ENCODE measurements at regions not wholly inside any gene's neighbourhood (a gene's known extent, or its start where the extent isn't known, plus 50 kb on each side); places are given as distances from the start of the nearest gene placed in this dataset.

DNA sequence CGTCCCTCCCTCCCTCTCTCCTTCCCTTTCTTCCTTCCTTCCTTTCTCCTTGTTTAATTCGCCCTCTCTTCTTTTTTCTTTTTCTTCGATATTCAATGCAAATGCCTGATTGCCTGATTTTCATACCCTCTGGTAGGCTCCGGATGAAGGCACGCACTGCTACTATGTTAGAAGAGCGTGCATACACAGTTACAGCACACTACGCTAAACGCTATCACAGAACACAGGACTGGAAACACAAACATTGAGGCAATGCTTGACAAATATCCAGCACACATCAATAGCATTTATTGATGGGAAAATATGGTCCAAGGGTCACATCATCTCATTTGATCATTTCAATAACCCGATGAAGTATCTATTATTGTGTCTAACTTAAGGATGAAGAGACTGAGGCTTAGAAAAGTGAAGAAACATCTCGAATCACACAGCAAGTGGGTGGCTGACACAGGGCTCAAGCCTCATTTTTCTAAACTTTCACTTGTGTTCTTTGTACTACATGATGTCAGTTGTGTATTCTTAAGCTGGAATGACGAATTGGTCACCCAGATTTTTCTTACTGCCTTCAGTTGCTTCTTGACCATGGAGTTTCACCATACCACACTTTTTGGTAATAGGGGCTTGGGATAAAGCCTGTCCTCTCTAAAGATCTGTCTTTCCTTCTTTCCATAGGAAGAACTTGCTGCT is 101.8 kb downstream of the TRIB2 start:
- H3K9me3 Mint-ChIP-seq (ENCODE audit: low read depth), result no peaks in the 10 kb centered on the region
- peaks cover 3% of the 10 kb centered on the region for H3K36me3 Mint-ChIP-seq
- peaks cover 2% of the 10 kb centered on the region for H3K27me3 Mint-ChIP-seq
- H3K4me1 Mint-ChIP-seq (ENCODE audit: low read depth), result peaks cover 43% of the 10 kb centered on the region
- H3K4me3 Mint-ChIP-seq, result no peak overlapping the region
- H3K27ac Mint-ChIP-seq, result no peak overlapping the region

DNA sequence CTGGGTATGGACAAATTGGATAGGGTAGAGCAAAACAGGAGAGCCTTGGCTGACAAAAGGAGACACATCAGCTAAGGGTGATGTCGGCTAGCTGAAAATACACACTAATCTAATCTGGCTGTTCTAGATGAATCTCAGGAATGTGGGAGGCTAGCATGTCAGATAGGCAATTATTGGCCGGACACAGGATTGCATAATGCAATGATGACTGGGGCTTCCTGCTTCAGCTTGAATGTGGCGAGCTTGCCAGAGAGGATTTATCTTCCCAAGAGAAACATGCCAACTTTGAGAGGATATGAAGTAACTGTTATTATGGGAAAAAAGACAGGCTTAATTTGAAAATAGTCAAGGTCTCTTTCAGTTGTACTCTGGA is 102.4 kb downstream of the TRIB2 start:
- H3K4me1 Mint-ChIP-seq (ENCODE audit: low read depth), result peaks cover 43% of the 10 kb centered on the region
- no peak overlapping the region for H3K27ac Mint-ChIP-seq
- H3K27me3 Mint-ChIP-seq, result peaks cover 4% of the 10 kb centered on the region
- H3K36me3 Mint-ChIP-seq, result peaks cover 3% of the 10 kb centered on the region
- no peaks in the 10 kb centered on the region for H3K9me3 Mint-ChIP-seq (ENCODE audit: low read depth)
- no peak overlapping the region for H3K4me3 Mint-ChIP-seq

- Mint-ChIP-seq H3K4me1 (ENCODE audit: low read depth) (peaks cover 43% of the 10 kb centered on the region), H3K27ac (no peak overlapping the region), H3K4me3 (no peak overlapping the region), H3K36me3 (peaks cover 3% of the 10 kb centered on the region), H3K27me3 (peaks cover 4% of the 10 kb centered on the region), H3K9me3 (ENCODE audit: low read depth) (no peaks in the 10 kb centered on the region)
Observed at GRCh38 chr2:12819721-12820120, 103.0 kb downstream of the TRIB2 start.

DNA sequence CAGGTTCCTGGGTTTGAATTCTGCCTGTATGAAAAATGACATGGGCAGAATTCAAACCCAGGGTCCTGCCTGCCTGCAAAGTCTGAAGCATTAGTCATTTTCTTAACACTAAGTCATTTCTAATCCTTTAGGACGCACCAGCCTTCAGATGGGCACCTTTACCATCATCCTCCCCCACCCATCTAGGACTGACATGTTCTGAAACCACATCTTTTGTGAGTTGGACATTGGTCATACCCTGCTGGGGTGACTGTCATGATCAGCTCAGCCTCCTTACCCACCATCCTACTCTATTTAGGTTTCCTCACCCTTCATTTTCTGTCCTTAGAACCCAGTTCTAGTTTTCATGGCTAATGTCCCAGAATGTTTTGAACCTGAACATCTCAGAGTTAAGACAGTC is 104.9 kb downstream of the TRIB2 start:
- peaks cover 29% of the 10 kb centered on the region for H3K4me1 Mint-ChIP-seq (ENCODE audit: low read depth)
- no peaks in the 10 kb centered on the region for H3K9me3 Mint-ChIP-seq (ENCODE audit: low read depth)
- H3K36me3 Mint-ChIP-seq, result peaks cover 3% of the 10 kb centered on the region
- H3K27ac Mint-ChIP-seq, result no peak overlapping the region
- no peak overlapping the region for H3K4me3 Mint-ChIP-seq
- H3K27me3 Mint-ChIP-seq, result peaks cover 4% of the 10 kb centered on the region

GRCh38 chr2:12824351-12824777 is 107.6 kb downstream of the TRIB2 start:
- peaks cover 4% of the 10 kb centered on the region for H3K27me3 Mint-ChIP-seq
- no peak overlapping the region for H3K4me3 Mint-ChIP-seq
- no peaks in the 10 kb centered on the region for H3K36me3 Mint-ChIP-seq
- H3K27ac Mint-ChIP-seq, result no peak overlapping the region
- H3K4me1 Mint-ChIP-seq (ENCODE audit: low read depth), result peaks cover 7% of the 10 kb centered on the region
- H3K9me3 Mint-ChIP-seq (ENCODE audit: low read depth), result no peaks in the 10 kb centered on the region

DNA sequence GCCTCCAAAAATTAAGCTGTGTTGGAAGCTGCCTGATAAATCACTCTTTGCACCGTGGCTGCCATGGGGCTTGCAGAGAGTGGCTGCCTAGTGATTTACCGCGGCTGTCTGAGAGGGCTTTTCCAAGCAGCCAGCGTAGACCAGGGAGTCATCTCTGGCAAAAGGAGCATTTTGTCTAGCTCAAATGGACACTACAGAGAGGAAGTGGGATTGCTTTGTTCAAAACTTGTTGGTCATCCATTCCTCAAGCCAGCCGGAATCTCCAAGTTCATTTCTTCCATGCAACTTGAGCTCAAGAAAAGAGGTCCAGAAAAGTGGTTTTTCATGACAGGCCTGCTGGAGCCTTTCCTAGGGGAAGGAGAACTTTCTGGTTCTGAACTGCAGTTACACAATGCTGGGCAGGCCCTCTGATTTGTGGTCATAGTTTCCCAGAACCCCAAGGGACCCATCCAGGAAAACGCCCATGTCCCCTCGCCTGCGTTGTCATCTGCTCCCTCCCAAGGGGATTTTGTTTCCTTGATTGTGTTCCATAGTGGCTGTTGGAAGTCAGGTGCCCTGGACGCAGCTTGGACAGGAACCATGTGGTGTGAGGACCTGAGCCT is 108.1 kb downstream of the TRIB2 start:
- no peaks in the 10 kb centered on the region for H3K9me3 Mint-ChIP-seq (ENCODE audit: low read depth)
- H3K27ac Mint-ChIP-seq, result no peak overlapping the region
- H3K36me3 Mint-ChIP-seq, result no peaks in the 10 kb centered on the region
- H3K4me1 Mint-ChIP-seq (ENCODE audit: low read depth), result peaks cover 2% of the 10 kb centered on the region
- H3K4me3 Mint-ChIP-seq, result no peak overlapping the region
- H3K27me3 Mint-ChIP-seq, result peaks cover 4% of the 10 kb centered on the region

- H3K36me3 Mint-ChIP-seq, result no peaks in the 10 kb centered on the region
- peaks cover 6% of the 10 kb centered on the region for H3K27me3 Mint-ChIP-seq
Observed at GRCh38 chr2:12826781-12827180, 110.0 kb downstream of the TRIB2 start.

GRCh38 chr2:12827721-12828120 is 111.0 kb downstream of the TRIB2 start:
- no peak overlapping the region for H3K27ac Mint-ChIP-seq
- H3K4me1 Mint-ChIP-seq (ENCODE audit: low read depth), result no peaks in the 10 kb centered on the region
- H3K36me3 Mint-ChIP-seq, result no peaks in the 10 kb centered on the region
- peaks cover 9% of the 10 kb centered on the region for H3K27me3 Mint-ChIP-seq
- H3K4me3 Mint-ChIP-seq, result no peak overlapping the region
- H3K9me3 Mint-ChIP-seq (ENCODE audit: low read depth), result no peaks in the 10 kb centered on the region

More at GRCh38 chr2:12826781-12827180, 110.0 kb downstream of the TRIB2 start:
- no peaks in the 10 kb centered on the region for H3K4me1 Mint-ChIP-seq (ENCODE audit: low read depth)
- no peaks in the 10 kb centered on the region for H3K9me3 Mint-ChIP-seq (ENCODE audit: low read depth)
- no peak overlapping the region for H3K27ac Mint-ChIP-seq
- no peak overlapping the region for H3K4me3 Mint-ChIP-seq

- no peaks in the 10 kb centered on the region for H3K9me3 Mint-ChIP-seq (ENCODE audit: low read depth)
- no peak overlapping the region for H3K4me3 Mint-ChIP-seq
- H3K36me3 Mint-ChIP-seq, result no peaks in the 10 kb centered on the region
- H3K27me3 Mint-ChIP-seq, result peaks cover 5% of the 10 kb centered on the region
- no peak overlapping the region for H3K27ac Mint-ChIP-seq
- H3K4me1 Mint-ChIP-seq (ENCODE audit: low read depth), result no peaks in the 10 kb centered on the region
Observed at GRCh38 chr2:12828980-12829379, 112.2 kb downstream of the TRIB2 start.

DNA sequence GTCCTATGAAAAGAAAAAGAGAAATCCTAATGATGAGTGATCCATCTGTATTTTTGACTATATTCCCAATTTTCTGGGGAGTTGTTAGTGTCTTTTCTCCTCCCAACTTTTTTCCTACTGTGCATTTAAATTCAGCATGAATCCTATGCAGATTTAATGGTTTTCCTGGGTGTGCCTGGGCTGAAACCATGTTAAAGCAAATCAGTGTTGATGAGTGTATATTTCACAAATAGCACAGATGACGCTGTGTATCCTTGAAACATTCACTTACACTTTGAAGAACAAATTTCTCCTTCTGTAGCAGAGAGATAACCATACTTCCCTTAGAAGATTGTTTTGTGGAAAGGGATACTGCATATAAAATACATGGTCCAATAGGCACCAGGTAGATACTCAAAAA is 114.3 kb downstream of the TRIB2 start:
- Mint-ChIP-seq H3K4me1 (ENCODE audit: low read depth) (no peaks in the 10 kb centered on the region), H3K27me3 (peaks cover 9% of the 10 kb centered on the region), H3K9me3 (ENCODE audit: low read depth) (no peaks in the 10 kb centered on the region), H3K27ac (no peak overlapping the region), H3K4me3 (no peak overlapping the region), H3K36me3 (no peaks in the 10 kb centered on the region)

- Mint-ChIP-seq H3K4me3 (no peak overlapping the region), H3K27me3 (peaks cover 13% of the 10 kb centered on the region), H3K9me3 (ENCODE audit: low read depth) (no peaks in the 10 kb centered on the region), H3K4me1 (ENCODE audit: low read depth) (no peaks in the 10 kb centered on the region), H3K27ac (no peak overlapping the region), H3K36me3 (no peaks in the 10 kb centered on the region)
Observed at GRCh38 chr2:12834239-12834638, 117.5 kb downstream of the TRIB2 start.

- Mint-ChIP-seq H3K4me3 (no peak overlapping the region), H3K27me3 (peaks cover 17% of the 10 kb centered on the region), H3K4me1 (ENCODE audit: low read depth) (no peaks in the 10 kb centered on the region), H3K9me3 (ENCODE audit: low read depth) (no peaks in the 10 kb centered on the region), H3K27ac (no peak overlapping the region), H3K36me3 (no peaks in the 10 kb centered on the region)
Observed at GRCh38 chr2:12835733-12836132, 119.0 kb downstream of the TRIB2 start.

DNA sequence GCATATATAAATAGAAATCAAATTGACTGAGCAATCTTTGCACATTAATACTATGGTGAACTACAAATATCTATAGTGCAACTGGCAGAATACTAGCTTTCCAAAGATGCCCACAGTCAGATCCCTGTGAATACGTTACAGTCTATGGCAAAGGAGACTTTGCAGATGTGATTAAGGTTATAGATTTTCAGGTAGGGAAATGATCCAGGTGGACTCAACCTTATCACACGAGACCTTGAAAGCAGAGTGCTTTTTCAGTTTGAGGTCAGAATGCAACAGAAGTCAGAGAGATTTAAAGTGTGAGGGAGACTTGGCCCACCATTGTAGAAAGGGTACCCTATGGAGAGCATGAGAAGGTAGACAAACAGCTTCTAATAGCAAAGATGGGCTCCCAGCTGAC is 122.6 kb downstream of the TRIB2 start:
- Mint-ChIP-seq H3K27me3 (peaks cover 19% of the 10 kb centered on the region), H3K4me3 (no peak overlapping the region), H3K9me3 (ENCODE audit: low read depth) (no peaks in the 10 kb centered on the region), H3K4me1 (ENCODE audit: low read depth) (no peaks in the 10 kb centered on the region), H3K27ac (no peak overlapping the region), H3K36me3 (no peaks in the 10 kb centered on the region)

GRCh38 chr2:12841021-12841420 is 124.3 kb downstream of the TRIB2 start:
- Mint-ChIP-seq H3K4me1 (ENCODE audit: low read depth) (no peaks in the 10 kb centered on the region), H3K9me3 (ENCODE audit: low read depth) (no peaks in the 10 kb centered on the region), H3K27me3 (peaks cover 16% of the 10 kb centered on the region), H3K27ac (no peak overlapping the region), H3K4me3 (no peak overlapping the region), H3K36me3 (no peaks in the 10 kb centered on the region)

GRCh38 chr2:12842917-12843316 is 126.2 kb downstream of the TRIB2 start:
- no peak overlapping the region for H3K4me3 Mint-ChIP-seq
- no peak overlapping the region for H3K27ac Mint-ChIP-seq
- no peaks in the 10 kb centered on the region for H3K9me3 Mint-ChIP-seq (ENCODE audit: low read depth)
- no peaks in the 10 kb centered on the region for H3K4me1 Mint-ChIP-seq (ENCODE audit: low read depth)
- peaks cover 11% of the 10 kb centered on the region for H3K27me3 Mint-ChIP-seq
- H3K36me3 Mint-ChIP-seq, result no peaks in the 10 kb centered on the region

- no peaks in the 10 kb centered on the region for H3K9me3 Mint-ChIP-seq (ENCODE audit: low read depth)
- no peaks in the 10 kb centered on the region for H3K36me3 Mint-ChIP-seq
- no peak overlapping the region for H3K4me3 Mint-ChIP-seq
- peaks cover 15% of the 10 kb centered on the region for H3K27me3 Mint-ChIP-seq
- no peak overlapping the region for H3K27ac Mint-ChIP-seq
- H3K4me1 Mint-ChIP-seq (ENCODE audit: low read depth), result no peaks in the 10 kb centered on the region
Observed at GRCh38 chr2:12844511-12844910, 127.8 kb downstream of the TRIB2 start.

Measured in activated naive CD8-positive, alpha-beta T cell (primary cell).